ENCODE measurements at regions not wholly inside any gene's neighbourhood (a gene's known extent, or its start where the extent isn't known, plus 50 kb on each side); places are given as distances from the start of the nearest gene placed in this dataset.

- TF ChIP-seq REST (IDR thresholded peaks at IDR 0.05; ENCODE audit: unreplicated experiment), result no peak
Observed at GRCh38 chr7:106774213-106774767, 90.8 kb upstream of the PIK3CG start (continued).

- H3K4me3 ChIP-seq, result no peak overlapping the region
- H3K27ac Mint-ChIP-seq, result no peak overlapping the region
- no peaks in the 10 kb centered on the region for H3K27me3 ChIP-seq (ENCODE audit: insufficient read depth)
- no peaks in the 10 kb centered on the region for H3K9me3 Mint-ChIP-seq
- no peak overlapping the region for H3K27ac ChIP-seq (ENCODE audit: low read depth)
- H3K4me2 ChIP-seq, result no peak overlapping the region
- H3K27me3 Mint-ChIP-seq (ENCODE audit: insufficient read depth, low read depth, poor library complexity), result peaks cover 1% of the 10 kb centered on the region
- TF ChIP-seq CREB1 (CRISPR knock-in tag; IDR thresholded peaks at IDR 0.05; ENCODE audit: low read depth) (no peak), EZH2 (IDR thresholded peaks at IDR 0.05; ENCODE audit: low read depth, unreplicated experiment) (no peak), ZNF462 (CRISPR knock-in tag; IDR thresholded peaks at IDR 0.05) (no peak), CTCF (conservative IDR thresholded peaks at IDR 0.05; ENCODE audit: low read depth in 2 of 2) (no peak)
- no peaks in the 10 kb centered on the region for H3K9me2 ChIP-seq (ENCODE audit: insufficient read depth)
- no peaks in the 10 kb centered on the region for H3K4me1 ChIP-seq (ENCODE audit: insufficient read depth)
- no peaks in the 10 kb centered on the region for H3K36me3 Mint-ChIP-seq (ENCODE audit: low read depth)
- no peak overlapping the region for H3K4me3 Mint-ChIP-seq
- no peaks in the 10 kb centered on the region for H3K79me2 ChIP-seq (replicated peaks; ENCODE audit: insufficient read depth)
- peaks cover 8% of the 10 kb centered on the region; the same call in 2 of the 3 replicates for H3K4me1 Mint-ChIP-seq
- H3F3A ChIP-seq (replicated peaks; ENCODE audit: low read depth), result no peaks in the 10 kb centered on the region
- ATAC-seq, result no peak; the same call in 1 of the 3 replicates
- DNase-seq (ENCODE audit: low spot score), result peak; percentile 38
- no peaks in the 10 kb centered on the region for H3K36me3 ChIP-seq (ENCODE audit: insufficient read depth)
- H4K20me1 ChIP-seq (replicated peaks; ENCODE audit: insufficient read depth), result no peaks in the 10 kb centered on the region
- no peak overlapping the region for H2AFZ ChIP-seq
Observed at GRCh38 chr7:106774768-106775551, 90.1 kb upstream of the PIK3CG start.

Measured in GM23338 (cell line).